A673 (cell line): ENCODE measurements at regions not wholly inside any gene's neighbourhood (a gene's known extent, or its start where the extent isn't known, plus 50 kb on each side); places are given as distances from the start of the nearest gene placed in this dataset.

ENCODE experiments used
- CTCF ChIP-seq: fragments of 300-800, 200-600 bp; sonication (generic); conservative IDR thresholded peaks from 2 replicates; pipeline ENCODE4 v1.5.1; 2017; ENCODE audit warnings: low read depth, mild to moderate bottlenecking, antibody characterized with exemption, low read length, moderate library complexity, mixed read lengths
- EZH2 ChIP-seq: fragments of 200-600 bp; sonication (generic); IDR thresholded peaks from 2 replicates; pipeline ENCODE4 v1.6.1; 2017; ENCODE audit warnings: borderline replicate concordance, low read depth, mild to moderate bottlenecking, mixed read lengths, antibody characterized with exemption, low read length; ENCODE audit not compliant: poor library complexity, severe bottlenecking

GRCh38 chr2:56011624-56012023 lies 88.0 kb upstream of the EFEMP1 start:
- no peak for TF ChIP-seq EZH2
- no peak for TF ChIP-seq CTCF
